ENCODE measurements at regions not wholly inside any gene's neighbourhood (a gene's known extent, or its start where the extent isn't known, plus 50 kb on each side); places are given as distances from the start of the nearest gene placed in this dataset.

DNA sequence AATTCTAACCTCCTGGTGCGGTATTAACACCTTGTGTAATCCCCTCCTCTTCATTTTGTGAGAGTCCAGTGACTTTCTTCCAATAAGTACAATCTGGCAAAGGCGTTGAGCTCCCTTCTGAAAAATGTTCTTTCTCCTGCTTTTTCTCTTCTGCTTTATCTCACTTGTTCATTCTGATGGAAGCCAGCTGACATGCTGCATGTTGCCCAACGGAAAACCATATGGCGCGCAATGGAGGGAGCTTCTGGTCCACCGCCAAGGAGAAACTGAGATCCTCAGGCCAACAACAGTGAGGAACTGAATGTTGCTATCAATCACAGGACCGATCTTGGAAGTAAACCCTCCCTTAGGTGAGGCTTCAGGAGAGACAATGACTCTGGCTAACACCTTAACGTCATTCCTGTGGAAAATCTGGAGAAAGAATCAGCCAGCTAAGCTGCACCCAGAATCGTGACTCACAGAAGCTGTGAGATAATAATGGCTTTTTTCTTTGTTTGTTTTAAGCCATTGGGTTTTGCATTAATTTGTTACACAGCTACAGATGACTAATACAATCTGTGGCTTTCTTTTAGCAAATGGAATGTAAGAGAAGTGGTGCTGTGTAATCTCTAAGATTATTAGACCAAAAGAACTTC lies 1323.9 kb upstream of the DDX18 start:
- TF ChIP-seq TAF1 (conservative IDR thresholded peaks at IDR 0.05) = no peak
- TF ChIP-seq, protein P1, sequence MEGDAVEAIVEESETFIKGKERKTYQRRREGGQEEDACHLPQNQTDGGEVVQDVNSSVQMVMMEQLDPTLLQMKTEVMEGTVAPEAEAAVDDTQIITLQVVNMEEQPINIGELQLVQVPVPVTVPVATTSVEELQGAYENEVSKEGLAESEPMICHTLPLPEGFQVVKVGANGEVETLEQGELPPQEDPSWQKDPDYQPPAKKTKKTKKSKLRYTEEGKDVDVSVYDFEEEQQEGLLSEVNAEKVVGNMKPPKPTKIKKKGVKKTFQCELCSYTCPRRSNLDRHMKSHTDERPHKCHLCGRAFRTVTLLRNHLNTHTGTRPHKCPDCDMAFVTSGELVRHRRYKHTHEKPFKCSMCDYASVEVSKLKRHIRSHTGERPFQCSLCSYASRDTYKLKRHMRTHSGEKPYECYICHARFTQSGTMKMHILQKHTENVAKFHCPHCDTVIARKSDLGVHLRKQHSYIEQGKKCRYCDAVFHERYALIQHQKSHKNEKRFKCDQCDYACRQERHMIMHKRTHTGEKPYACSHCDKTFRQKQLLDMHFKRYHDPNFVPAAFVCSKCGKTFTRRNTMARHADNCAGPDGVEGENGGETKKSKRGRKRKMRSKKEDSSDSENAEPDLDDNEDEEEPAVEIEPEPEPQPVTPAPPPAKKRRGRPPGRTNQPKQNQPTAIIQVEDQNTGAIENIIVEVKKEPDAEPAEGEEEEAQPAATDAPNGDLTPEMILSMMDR (IDR thresholded peaks at IDR 0.05; ENCODE audit: low read depth, low read length, missing input control) = no peak
- TF ChIP-seq, protein P2, sequence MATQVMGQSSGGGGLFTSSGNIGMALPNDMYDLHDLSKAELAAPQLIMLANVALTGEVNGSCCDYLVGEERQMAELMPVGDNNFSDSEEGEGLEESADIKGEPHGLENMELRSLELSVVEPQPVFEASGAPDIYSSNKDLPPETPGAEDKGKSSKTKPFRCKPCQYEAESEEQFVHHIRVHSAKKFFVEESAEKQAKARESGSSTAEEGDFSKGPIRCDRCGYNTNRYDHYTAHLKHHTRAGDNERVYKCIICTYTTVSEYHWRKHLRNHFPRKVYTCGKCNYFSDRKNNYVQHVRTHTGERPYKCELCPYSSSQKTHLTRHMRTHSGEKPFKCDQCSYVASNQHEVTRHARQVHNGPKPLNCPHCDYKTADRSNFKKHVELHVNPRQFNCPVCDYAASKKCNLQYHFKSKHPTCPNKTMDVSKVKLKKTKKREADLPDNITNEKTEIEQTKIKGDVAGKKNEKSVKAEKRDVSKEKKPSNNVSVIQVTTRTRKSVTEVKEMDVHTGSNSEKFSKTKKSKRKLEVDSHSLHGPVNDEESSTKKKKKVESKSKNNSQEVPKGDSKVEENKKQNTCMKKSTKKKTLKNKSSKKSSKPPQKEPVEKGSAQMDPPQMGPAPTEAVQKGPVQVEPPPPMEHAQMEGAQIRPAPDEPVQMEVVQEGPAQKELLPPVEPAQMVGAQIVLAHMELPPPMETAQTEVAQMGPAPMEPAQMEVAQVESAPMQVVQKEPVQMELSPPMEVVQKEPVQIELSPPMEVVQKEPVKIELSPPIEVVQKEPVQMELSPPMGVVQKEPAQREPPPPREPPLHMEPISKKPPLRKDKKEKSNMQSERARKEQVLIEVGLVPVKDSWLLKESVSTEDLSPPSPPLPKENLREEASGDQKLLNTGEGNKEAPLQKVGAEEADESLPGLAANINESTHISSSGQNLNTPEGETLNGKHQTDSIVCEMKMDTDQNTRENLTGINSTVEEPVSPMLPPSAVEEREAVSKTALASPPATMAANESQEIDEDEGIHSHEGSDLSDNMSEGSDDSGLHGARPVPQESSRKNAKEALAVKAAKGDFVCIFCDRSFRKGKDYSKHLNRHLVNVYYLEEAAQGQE (IDR thresholded peaks at IDR 0.05) = no peak
- TF ChIP-seq, protein P3, sequence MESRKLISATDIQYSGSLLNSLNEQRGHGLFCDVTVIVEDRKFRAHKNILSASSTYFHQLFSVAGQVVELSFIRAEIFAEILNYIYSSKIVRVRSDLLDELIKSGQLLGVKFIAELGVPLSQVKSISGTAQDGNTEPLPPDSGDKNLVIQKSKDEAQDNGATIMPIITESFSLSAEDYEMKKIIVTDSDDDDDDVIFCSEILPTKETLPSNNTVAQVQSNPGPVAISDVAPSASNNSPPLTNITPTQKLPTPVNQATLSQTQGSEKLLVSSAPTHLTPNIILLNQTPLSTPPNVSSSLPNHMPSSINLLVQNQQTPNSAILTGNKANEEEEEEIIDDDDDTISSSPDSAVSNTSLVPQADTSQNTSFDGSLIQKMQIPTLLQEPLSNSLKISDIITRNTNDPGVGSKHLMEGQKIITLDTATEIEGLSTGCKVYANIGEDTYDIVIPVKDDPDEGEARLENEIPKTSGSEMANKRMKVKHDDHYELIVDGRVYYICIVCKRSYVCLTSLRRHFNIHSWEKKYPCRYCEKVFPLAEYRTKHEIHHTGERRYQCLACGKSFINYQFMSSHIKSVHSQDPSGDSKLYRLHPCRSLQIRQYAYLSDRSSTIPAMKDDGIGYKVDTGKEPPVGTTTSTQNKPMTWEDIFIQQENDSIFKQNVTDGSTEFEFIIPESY (IDR thresholded peaks at IDR 0.05) = no peak
- TF ChIP-seq RXRA (IDR thresholded peaks at IDR 0.05) = no peak
- TF ChIP-seq, protein P4, sequence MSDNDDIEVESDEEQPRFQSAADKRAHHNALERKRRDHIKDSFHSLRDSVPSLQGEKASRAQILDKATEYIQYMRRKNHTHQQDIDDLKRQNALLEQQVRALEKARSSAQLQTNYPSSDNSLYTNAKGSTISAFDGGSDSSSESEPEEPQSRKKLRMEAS (IDR thresholded peaks at IDR 0.05) = no peak
- TF ChIP-seq JUND (IDR thresholded peaks at IDR 0.05) = no peak
- TF ChIP-seq HNF4G (IDR thresholded peaks at IDR 0.05) = no peak
- no peak for TF ChIP-seq YY1 (IDR thresholded peaks at IDR 0.05)
- TF ChIP-seq NR2F2 (IDR thresholded peaks at IDR 0.05) = no peak
- TF ChIP-seq FOXA1 (IDR thresholded peaks at IDR 0.05) = no peak
- TF ChIP-seq SP1 (IDR thresholded peaks at IDR 0.05) = no peak
- no peak for TF ChIP-seq RAD21 (IDR thresholded peaks at IDR 0.05)
- TF ChIP-seq, protein P5, sequence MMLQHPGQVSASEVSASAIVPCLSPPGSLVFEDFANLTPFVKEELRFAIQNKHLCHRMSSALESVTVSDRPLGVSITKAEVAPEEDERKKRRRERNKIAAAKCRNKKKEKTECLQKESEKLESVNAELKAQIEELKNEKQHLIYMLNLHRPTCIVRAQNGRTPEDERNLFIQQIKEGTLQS (IDR thresholded peaks at IDR 0.05) = no peak
